Left kidney (tissue), 1 donor: ENCODE measurements at regions not wholly inside any gene's neighbourhood (a gene's known extent, or its start where the extent isn't known, plus 50 kb on each side); places are given as distances from the start of the nearest gene placed in this dataset.
"Not testable (repeated sequence)": the region's sequence is repeated elsewhere in the genome, so short reads cannot be mapped to it uniquely, and the experiment has no call there.

Source experiments
- DNase-seq: peaks from one replicate; pipeline ENCODE4 v3.0.0-alpha.2; 2013

GRCh38 chr5:3484836-3485235, 110.8 kb upstream of the IRX1 start:
- no peak for DNase-seq

DNA sequence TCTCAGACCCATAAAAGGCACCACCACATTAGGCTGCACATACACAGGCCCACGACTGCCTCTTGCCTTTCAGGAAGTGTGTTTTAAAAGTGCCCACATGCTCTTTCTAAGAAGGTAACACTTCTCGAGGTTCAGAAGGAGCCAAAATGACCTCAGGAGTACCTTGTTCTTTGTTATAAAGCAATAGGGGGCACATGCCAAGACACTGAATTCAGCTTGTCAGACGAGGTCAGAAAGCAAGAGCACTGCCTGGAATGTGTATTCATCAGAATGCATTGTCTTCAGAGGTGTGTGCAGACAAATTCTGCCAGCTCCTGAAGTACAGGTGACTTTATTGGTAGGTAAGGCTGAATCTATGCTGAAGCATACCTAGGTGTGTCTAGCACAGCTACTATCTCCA, 114.5 kb upstream of the IRX1 start:
- DNase-seq = no peak

DNA sequence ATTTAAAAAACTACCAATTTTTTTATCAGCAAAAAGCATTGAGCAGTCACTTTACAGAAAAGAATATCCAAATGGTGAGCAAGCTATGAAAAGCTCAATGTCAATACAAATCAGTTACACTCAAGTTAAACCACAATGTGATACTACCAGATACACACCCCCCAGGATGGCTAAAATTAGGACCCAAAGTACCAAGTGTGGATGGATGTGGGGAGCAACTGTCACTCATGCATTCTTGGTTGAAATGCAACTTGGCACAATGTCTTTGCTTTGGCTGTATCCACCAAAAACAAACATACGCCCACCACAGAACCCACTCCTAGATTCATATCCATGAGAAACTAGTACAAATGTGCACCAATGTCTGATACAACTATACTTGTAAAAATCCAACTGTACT, 120.0 kb upstream of the IRX1 start:
- no peak for DNase-seq

DNA sequence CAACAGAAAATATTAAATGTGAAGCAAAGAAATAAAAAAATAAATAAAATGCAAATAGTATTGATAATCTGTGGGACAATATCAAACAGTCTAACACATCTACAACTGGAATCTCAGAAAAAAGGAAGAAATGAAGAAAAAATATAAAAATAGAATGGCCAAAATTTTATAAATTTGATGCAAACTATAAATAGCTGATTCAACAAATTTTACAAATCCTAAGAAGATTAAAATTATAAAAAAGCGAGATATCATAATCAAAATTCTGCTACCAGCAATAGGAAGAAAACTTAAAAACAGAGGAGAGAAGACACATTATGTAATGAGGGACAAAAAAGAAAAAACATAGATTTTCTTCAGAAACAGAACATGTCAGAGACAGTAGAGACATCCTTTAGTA, 129.2 kb upstream of the IRX1 start:
- no peak for DNase-seq

DNA sequence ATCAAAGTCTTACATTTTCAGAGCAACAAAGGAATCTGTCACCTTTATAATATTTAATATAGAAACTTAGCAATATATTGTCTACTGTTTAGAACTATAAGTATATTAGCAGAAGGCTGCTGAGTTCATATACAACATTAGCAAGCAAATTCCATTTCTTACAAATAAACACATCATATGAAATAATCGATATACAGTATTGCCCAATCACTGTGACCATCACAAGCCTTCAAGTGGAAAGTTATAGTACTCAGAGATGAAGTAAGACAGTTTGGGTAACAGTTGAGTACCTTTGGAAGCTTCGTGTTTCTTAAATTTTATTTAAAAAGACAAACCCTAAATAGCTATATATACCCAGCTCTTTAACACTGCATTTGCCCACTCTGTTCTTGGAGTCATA, 135.2 kb upstream of the IRX1 start:
- DNase-seq = no peak

GRCh38 chr5:3456121-3456681, 139.4 kb upstream of the IRX1 start:
- DNase-seq = no peak

- not testable (repeated sequence) for DNase-seq
These were observed 141.6 kb upstream of the IRX1 start for GRCh38 chr5:3454028-3454427.

GRCh38 chr5:3452622-3453021, 143.0 kb upstream of the IRX1 start:
- DNase-seq = no peak

DNA sequence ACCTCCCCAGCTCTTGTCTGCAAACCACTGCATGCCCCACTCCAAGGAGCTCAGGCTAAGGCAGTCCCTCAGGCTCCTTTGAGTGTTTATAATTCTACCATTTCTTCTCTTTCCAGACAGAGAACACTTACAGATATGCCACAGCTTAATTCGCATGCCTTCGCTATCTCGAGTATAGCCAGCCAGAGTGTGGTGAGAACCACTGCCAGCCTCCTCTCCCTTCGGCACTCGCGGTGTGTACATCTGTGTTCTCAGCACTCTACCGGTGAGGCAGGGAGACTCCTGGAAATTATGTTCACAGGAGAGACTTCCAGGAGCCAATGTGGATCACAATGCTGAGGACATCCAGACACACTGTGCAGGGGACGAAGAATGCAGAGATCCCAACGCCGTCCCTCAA, 143.7 kb upstream of the IRX1 start:
- DNase-seq = no peak

GRCh38 chr5:3449481-3449880, 146.2 kb upstream of the IRX1 start:
- no peak for DNase-seq

DNA sequence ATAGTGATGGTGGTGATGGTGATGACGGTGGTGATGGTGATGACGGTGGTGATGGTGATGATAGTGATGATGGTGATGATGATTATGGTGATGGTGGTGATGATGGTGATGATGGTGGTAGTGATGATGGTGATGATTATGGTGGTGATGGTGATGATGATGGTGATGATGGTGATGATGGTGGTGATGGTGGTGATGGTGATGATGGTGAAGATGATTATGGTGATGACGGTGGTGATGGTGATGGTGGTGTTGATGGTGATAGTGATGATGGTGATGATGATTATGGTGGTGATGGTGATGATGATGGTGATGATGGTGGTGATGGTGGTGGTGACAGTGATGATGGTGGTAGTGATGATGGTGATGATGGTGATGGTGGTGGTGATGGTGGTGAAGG, 149.2 kb upstream of the IRX1 start:
- no peak for DNase-seq

DNA sequence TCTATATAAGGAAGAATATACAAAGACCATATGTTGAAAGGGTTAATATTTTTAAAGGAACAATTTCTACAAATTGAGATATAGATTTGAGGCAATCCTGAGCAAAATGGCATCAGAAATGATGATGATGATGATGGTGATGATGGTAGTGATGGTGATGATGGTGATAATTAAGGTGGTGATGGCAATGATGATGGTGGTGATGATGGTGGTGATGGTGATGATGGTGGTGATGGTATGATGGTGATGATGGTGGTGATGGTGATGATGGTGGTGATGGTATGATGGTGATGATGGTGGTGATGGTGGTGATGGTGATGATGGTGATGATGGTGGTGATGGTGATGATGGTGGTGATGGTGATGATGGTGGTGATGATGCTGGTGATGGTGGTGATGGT, 150.1 kb upstream of the IRX1 start:
- DNase-seq = not testable (repeated sequence)

- no peak for DNase-seq
These were observed 163.5 kb upstream of the IRX1 start for GRCh38 chr5:3432135-3432534.

DNA sequence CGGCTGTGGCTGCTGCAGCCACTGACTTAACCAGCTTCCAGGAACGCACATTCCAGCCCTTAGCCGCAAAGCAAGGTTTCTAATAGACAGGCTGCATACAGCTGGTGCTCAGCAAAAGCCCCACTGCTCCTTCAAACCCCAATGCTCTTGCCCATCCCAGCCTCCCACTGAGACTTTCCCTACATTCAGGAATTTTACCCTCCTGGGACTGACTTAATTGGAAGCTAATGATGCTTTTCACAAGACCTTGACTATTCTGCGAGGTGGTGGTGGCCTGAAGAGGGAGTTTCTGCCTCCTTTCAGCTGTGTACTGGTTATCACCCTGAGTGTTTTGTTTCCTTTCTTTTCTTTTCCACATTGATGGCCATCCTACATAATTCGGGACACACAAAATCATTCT, 164.9 kb upstream of the IRX1 start:
- no peak for DNase-seq

DNA sequence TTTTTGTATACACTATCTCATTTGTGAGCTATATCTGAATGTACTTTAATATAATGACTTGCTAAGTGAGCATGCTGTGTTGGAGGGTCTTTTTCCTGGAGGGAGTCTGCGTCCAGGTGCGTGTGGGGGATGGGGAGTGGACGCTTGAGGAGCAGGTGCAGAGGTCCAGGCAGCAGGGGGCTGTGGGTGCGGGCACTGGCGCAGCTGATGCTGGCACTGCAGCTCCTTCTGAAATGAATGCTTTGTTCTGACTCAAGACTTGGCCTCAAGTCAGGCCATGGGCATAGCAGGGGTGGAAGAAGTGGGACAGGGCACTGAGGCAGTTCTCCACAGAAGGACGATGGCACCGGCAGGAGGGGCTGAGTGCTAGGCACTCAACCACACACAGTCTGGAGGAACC, 165.7 kb upstream of the IRX1 start:
- DNase-seq = no peak

- DNase-seq = peak; percentile 46
These were observed 167.3 kb upstream of the IRX1 start for GRCh38 chr5:3428334-3428733.

GRCh38 chr5:3424946-3425345, 170.7 kb upstream of the IRX1 start:
- DNase-seq = no peak

DNA sequence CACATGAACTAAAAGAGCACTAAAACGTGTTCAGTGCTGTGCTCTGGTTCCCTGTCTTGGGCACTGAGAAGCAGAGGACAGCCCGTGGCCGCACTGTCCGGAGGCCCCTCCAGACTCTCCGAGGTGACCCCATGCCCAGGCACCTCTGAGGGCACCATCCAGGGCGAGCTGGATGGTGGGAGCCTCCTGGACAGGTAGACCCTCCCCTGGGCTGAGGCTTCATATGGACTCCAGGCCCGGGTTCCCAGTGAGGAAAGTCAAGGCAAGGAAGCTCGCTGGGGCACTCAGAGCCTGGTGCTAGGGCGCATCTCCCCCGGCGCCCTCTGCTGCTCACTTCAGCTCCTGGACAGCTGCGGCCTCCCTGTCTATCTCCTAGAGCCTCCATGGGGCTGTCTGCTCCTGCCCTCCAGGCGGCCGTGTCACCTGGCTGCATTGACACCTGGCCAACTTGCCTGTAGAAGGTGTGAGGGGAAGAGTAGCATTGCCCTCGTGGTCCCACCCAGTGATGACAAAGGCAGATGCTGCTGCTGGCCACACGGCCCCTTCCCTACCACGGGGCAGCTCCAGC, 178.2 kb upstream of the IRX1 start:
- DNase-seq = no peak

- no peak for DNase-seq
These were observed 181.3 kb upstream of the IRX1 start for GRCh38 chr5:3414371-3414770.

- no peak for DNase-seq
These were observed 183.5 kb upstream of the IRX1 start for GRCh38 chr5:3412146-3412545.

- no peak for DNase-seq
These were observed 184.3 kb upstream of the IRX1 start for GRCh38 chr5:3411363-3411762.

DNA sequence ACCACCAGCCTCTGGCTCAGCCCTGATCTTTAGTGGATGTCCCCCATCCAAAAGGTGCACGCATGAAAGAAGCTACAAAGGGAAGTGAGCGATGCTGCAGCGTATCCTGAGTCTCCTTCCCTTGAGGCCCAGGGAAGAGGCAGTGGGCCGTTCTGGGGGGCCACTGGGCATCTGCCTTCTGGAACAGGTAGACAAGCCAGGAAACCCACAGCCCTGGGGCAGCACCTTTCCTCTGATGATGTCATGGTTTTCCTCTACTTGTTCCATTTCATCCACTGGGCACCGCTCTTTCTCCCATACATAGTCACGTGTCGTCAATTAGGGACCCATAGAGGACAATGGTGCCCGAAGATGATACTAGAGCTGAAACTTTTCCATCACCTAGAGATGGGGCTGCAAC, 194.0 kb upstream of the IRX1 start:
- DNase-seq = no peak

DNA sequence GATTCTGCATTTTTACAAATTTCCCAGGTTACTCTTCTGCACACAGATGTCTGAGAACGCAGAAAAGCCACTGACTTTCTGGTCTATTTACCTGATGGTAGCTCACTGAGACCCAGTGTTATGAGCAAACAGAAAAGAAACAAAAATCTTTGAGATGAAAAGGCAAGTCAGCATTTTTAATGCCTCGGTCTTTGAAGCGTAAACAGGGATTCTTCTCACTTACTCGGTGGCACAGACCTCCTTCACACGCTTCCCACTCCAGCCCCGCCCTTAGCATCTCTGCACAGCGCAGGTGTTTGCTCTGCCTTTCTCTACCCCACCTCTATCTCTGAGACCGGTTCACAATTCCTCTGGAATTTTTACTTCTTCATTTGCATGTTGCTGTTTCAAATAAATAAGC, 195.0 kb upstream of the IRX1 start:
- DNase-seq = no peak

- no peak for DNase-seq
These were observed 200.6 kb upstream of the IRX1 start for GRCh38 chr5:3394891-3395599.
